ENCODE measurements at regions not wholly inside any gene's neighbourhood (a gene's known extent, or its start where the extent isn't known, plus 50 kb on each side); places are given as distances from the start of the nearest gene placed in this dataset.

DNA sequence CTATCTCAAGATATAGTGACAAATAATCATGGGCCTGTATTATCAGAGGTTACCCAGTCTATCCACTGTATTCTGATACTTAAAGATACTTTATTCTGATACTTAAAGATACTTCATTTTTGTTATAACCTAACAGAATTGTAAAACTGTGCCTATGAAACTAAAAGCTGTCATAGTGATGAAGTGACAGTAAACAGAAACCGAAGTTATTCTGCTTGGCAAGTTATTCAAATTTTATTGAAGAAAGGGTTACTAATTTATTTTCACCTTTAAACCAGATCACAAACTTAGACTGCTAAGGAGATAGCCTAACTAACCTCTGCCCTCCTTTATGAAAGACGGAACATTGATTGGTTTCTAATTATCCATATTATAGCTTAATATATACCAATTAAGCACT is 604.6 kb upstream of the IMPG1 start:
- TF ChIP-seq, protein P1, sequence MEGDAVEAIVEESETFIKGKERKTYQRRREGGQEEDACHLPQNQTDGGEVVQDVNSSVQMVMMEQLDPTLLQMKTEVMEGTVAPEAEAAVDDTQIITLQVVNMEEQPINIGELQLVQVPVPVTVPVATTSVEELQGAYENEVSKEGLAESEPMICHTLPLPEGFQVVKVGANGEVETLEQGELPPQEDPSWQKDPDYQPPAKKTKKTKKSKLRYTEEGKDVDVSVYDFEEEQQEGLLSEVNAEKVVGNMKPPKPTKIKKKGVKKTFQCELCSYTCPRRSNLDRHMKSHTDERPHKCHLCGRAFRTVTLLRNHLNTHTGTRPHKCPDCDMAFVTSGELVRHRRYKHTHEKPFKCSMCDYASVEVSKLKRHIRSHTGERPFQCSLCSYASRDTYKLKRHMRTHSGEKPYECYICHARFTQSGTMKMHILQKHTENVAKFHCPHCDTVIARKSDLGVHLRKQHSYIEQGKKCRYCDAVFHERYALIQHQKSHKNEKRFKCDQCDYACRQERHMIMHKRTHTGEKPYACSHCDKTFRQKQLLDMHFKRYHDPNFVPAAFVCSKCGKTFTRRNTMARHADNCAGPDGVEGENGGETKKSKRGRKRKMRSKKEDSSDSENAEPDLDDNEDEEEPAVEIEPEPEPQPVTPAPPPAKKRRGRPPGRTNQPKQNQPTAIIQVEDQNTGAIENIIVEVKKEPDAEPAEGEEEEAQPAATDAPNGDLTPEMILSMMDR (IDR thresholded peaks at IDR 0.05): no peak
- TF ChIP-seq, protein P2, sequence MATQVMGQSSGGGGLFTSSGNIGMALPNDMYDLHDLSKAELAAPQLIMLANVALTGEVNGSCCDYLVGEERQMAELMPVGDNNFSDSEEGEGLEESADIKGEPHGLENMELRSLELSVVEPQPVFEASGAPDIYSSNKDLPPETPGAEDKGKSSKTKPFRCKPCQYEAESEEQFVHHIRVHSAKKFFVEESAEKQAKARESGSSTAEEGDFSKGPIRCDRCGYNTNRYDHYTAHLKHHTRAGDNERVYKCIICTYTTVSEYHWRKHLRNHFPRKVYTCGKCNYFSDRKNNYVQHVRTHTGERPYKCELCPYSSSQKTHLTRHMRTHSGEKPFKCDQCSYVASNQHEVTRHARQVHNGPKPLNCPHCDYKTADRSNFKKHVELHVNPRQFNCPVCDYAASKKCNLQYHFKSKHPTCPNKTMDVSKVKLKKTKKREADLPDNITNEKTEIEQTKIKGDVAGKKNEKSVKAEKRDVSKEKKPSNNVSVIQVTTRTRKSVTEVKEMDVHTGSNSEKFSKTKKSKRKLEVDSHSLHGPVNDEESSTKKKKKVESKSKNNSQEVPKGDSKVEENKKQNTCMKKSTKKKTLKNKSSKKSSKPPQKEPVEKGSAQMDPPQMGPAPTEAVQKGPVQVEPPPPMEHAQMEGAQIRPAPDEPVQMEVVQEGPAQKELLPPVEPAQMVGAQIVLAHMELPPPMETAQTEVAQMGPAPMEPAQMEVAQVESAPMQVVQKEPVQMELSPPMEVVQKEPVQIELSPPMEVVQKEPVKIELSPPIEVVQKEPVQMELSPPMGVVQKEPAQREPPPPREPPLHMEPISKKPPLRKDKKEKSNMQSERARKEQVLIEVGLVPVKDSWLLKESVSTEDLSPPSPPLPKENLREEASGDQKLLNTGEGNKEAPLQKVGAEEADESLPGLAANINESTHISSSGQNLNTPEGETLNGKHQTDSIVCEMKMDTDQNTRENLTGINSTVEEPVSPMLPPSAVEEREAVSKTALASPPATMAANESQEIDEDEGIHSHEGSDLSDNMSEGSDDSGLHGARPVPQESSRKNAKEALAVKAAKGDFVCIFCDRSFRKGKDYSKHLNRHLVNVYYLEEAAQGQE (IDR thresholded peaks at IDR 0.05; ENCODE audit: insufficient read depth in 1 of 2, low read depth in 2 of 2, low read length in 1 of 2): no peak
- no peak for TF ChIP-seq POLR2AphosphoS5 (IDR thresholded peaks at IDR 0.05; ENCODE audit: low read depth, low read length)

Measured in Panc1 (cell line).